Mesendoderm (in vitro differentiated cells): ENCODE measurements at regions not wholly inside any gene's neighbourhood (a gene's known extent, or its start where the extent isn't known, plus 50 kb on each side); places are given as distances from the start of the nearest gene placed in this dataset.

Experiments used
- DNase-seq: peaks from one replicate; pipeline ENCODE4 v3.0.0; 2013
- H2AK5ac ChIP-seq: 2 replicates; pipeline ENCODE4 v1.6.1; 2013; ENCODE audit warnings: low read length, inconsistent platforms
- H2BK120ac ChIP-seq: 2 replicates; pipeline ENCODE4 v1.6.1; 2013; ENCODE audit warnings: low read depth, mild to moderate bottlenecking, low read length, moderate library complexity, mixed read lengths
- H2BK15ac ChIP-seq: replicated peaks from 2 replicates; pipeline ENCODE4 v1.6.1; 2013; ENCODE audit warnings: low read depth, mild to moderate bottlenecking, moderate library complexity
- H2BK5ac ChIP-seq: 2 replicates; pipeline ENCODE4 v1.6.1; 2013; ENCODE audit warnings: low read length, inconsistent platforms
- H3K18ac ChIP-seq: 2 replicates; pipeline ENCODE4 v1.6.1; 2013; ENCODE audit warnings: mild to moderate bottlenecking, low read length, mixed read lengths
- H3K23ac ChIP-seq: one replicate; pipeline ENCODE4 v1.6.1; 2013; ENCODE audit warnings: low read length
- H3K27ac ChIP-seq: 2 replicates; pipeline ENCODE4 v1.5.1; 2013; ENCODE audit warnings: low read depth, mild to moderate bottlenecking, inconsistent platforms, low read length, moderate library complexity
- H3K27me3 ChIP-seq: 2 replicates; pipeline ENCODE4 v1.6.1; 2013; ENCODE audit warnings: low read length, control low read depth, mild to moderate bottlenecking, inconsistent platforms; ENCODE audit not compliant: insufficient read depth, poor library complexity
- H3K36me3 ChIP-seq: 2 replicates; pipeline ENCODE4 v1.6.1; 2013; ENCODE audit warnings: low read length, inconsistent platforms; ENCODE audit not compliant: control insufficient read depth, insufficient read depth
- H3K4ac ChIP-seq: one replicate; pipeline ENCODE4 v1.6.1; 2013; ENCODE audit warnings: low read depth, mild to moderate bottlenecking, low read length, moderate library complexity
- H3K4me1 ChIP-seq: 2 replicates; pipeline ENCODE4 v1.6.1; 2013; ENCODE audit warnings: low read depth, low read length, inconsistent platforms; ENCODE audit not compliant: control insufficient read depth
- H3K4me2 ChIP-seq: 2 replicates; pipeline ENCODE4 v1.6.1; 2013; ENCODE audit warnings: low read length
- H3K4me3 ChIP-seq: 2 replicates; pipeline ENCODE4 v1.5.1; 2013; ENCODE audit warnings: mild to moderate bottlenecking, low read length
- H3K56ac ChIP-seq: one replicate; pipeline ENCODE4 v1.6.1; 2013; ENCODE audit warnings: low read length
- H3K79me1 ChIP-seq: 2 replicates; pipeline ENCODE4 v1.6.1; 2013; ENCODE audit warnings: low read length, inconsistent platforms
- H3K79me2 ChIP-seq: 2 replicates; pipeline ENCODE4 v1.6.1; 2013; ENCODE audit warnings: mild to moderate bottlenecking, low read length; ENCODE audit not compliant: control insufficient read depth, insufficient read depth
- H3K9ac ChIP-seq: 2 replicates; pipeline ENCODE4 v1.6.1; 2013; ENCODE audit warnings: low read length, inconsistent platforms
- H4K5ac ChIP-seq: one replicate; pipeline ENCODE4 v1.6.1; 2013; ENCODE audit warnings: low read length
- H4K8ac ChIP-seq: one replicate; pipeline ENCODE4 v1.6.1; 2013; ENCODE audit warnings: low read depth, mild to moderate bottlenecking, control low read depth, low read length, moderate library complexity
- WGBS: extraction: QIAGEN DNeasy Blood & Tissue Kit; methylation state at CpG from one replicate; pipeline ENCODE4 v1.1.7; 2013; ENCODE audit warnings: low lambda C conversion rate, missing lambda C conversion rate; ENCODE audit not compliant: insufficient coverage; ENCODE audit errors: extremely low coverage; 5-methylcytosine and 5-hydroxymethylcytosine counted together

DNA sequence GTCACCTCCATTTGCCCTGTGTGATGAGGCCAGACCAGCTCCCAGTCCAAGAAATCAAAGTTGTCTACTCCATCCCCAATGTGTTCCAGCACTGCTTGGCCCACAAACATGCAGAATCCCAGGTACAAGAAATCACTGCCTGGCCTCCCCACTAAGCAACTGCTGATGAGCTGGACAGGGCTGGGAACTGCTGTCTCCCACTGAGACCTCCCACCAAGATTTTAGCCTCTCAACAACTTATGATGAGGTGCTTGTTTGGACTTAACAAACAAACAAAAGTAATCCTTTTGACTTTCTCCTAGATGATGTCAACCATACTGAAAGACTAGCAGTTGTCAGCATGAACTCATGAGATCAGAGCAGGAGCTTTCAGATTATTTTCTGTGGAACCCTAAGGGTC lies 260.1 kb upstream of the UBE2E2 start:
- Histone ChIP-seq H4K8ac (no peak overlapping the region), H2BK120ac (no peak overlapping the region), H2BK15ac (no peak overlapping the region), H3K36me3 (no peaks in the 10 kb centered on the region), H3K18ac (no peak overlapping the region), H3K79me2 (no peaks in the 10 kb centered on the region), H3K79me1 (no peaks in the 10 kb centered on the region), H2AK5ac (no peak overlapping the region), H3K27me3 (no peaks in the 10 kb centered on the region), H3K27ac (no peak overlapping the region), H4K5ac (no peak overlapping the region), H2BK5ac (no peak overlapping the region), H3K4ac (no peak overlapping the region), H3K4me1 (no peaks in the 10 kb centered on the region), H3K56ac (no peak overlapping the region), H3K9ac (no peak overlapping the region), H3K4me2 (no peak overlapping the region), H3K4me3 (no peak overlapping the region), H3K23ac (no peak overlapping the region)
- no peak for DNase-seq

DNA sequence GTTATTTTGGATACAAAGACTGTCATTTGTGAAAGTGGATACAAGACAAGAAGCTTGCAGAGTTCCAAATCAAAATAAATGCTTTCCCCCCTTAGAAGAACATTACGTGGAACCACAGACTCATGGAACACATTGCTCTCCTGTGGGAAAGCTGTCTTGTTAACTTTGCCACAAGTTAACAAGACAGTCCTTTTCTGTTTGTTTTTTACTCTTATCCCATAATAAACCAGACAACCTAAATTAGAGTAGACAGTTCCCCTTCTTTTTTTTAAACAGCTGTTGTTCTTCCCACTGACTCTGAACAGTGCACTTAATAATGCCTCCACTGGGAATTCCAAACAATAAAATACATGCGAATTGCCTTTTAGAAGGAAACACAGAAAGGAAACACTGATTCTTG lies 255.3 kb upstream of the UBE2E2 start:
- Histone ChIP-seq H3K9ac (no peak overlapping the region), H3K4ac (no peak overlapping the region), H3K4me1 (no peaks in the 10 kb centered on the region), H3K4me2 (no peak overlapping the region), H3K79me1 (no peaks in the 10 kb centered on the region), H3K27ac (no peak overlapping the region), H3K56ac (no peak overlapping the region), H2AK5ac (no peak overlapping the region), H2BK5ac (no peak overlapping the region), H3K79me2 (no peaks in the 10 kb centered on the region), H3K27me3 (no peaks in the 10 kb centered on the region), H2BK15ac (no peak overlapping the region), H4K5ac (no peak overlapping the region), H2BK120ac (no peak overlapping the region), H3K18ac (no peak overlapping the region), H3K23ac (no peak overlapping the region), H3K4me3 (no peak overlapping the region), H3K36me3 (no peaks in the 10 kb centered on the region), H4K8ac (no peak overlapping the region)
- WGBS: no CpG with 5 or more reads among the region's 2 CpGs
- no peak for DNase-seq

DNA sequence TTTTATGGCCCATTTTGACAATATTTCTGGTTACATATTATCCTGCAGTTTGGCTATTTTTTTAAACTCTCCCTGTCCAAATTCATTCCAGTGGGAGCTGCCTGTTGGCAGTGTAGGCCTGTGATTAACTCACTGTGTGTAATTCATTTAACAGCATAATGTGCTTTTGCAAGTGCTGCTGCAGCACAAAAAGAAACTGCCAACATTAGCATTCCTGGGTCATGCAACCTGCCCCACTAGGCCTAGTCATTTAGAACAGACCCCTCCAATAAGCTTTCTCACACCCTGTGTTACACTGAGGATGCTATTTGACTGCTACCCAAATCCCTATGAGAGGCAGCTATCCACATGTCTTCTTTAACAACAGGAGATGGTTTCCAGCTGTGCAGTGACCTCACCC lies 251.2 kb upstream of the UBE2E2 start:
- no peaks in the 10 kb centered on the region for H3K27me3 ChIP-seq
- no peak overlapping the region for H3K18ac ChIP-seq
- no peak overlapping the region for H4K5ac ChIP-seq
- H2BK120ac ChIP-seq: no peak overlapping the region
- no peak overlapping the region for H3K9ac ChIP-seq
- H3K4me2 ChIP-seq: no peak overlapping the region
- H3K79me2 ChIP-seq: no peaks in the 10 kb centered on the region
- no peaks in the 10 kb centered on the region for H3K4me1 ChIP-seq
- no peak overlapping the region for H3K23ac ChIP-seq
- H3K79me1 ChIP-seq: no peaks in the 10 kb centered on the region
- H2BK15ac ChIP-seq: no peak overlapping the region
- H2BK5ac ChIP-seq: no peak overlapping the region
- H4K8ac ChIP-seq: no peak overlapping the region
- no peak overlapping the region for H3K27ac ChIP-seq
- no peaks in the 10 kb centered on the region for H3K36me3 ChIP-seq
- H3K4me3 ChIP-seq: no peak overlapping the region
- H2AK5ac ChIP-seq: no peak overlapping the region
- H3K56ac ChIP-seq: no peak overlapping the region
- DNase-seq: peak; percentile 48
- H3K4ac ChIP-seq: no peak overlapping the region

GRCh38 chr3:22952860-22953259 lies 250.3 kb upstream of the UBE2E2 start:
- no peak overlapping the region for H3K23ac ChIP-seq
- no peak overlapping the region for H3K9ac ChIP-seq
- no peak overlapping the region for H2BK15ac ChIP-seq
- H3K36me3 ChIP-seq: no peaks in the 10 kb centered on the region
- no peak overlapping the region for H3K18ac ChIP-seq
- no CpG with 5 or more reads among the region's 3 CpGs for WGBS
- no peak overlapping the region for H3K4me2 ChIP-seq
- no peak overlapping the region for H2BK120ac ChIP-seq
- no peaks in the 10 kb centered on the region for H3K79me1 ChIP-seq
- no peak overlapping the region for H3K4ac ChIP-seq
- no peak overlapping the region for H3K4me3 ChIP-seq
- H3K4me1 ChIP-seq: no peaks in the 10 kb centered on the region
- no peak for DNase-seq
- H3K56ac ChIP-seq: no peak overlapping the region
- H4K5ac ChIP-seq: no peak overlapping the region
- no peak overlapping the region for H4K8ac ChIP-seq
- H3K27me3 ChIP-seq: no peaks in the 10 kb centered on the region
- no peak overlapping the region for H3K27ac ChIP-seq
- no peak overlapping the region for H2AK5ac ChIP-seq
- H2BK5ac ChIP-seq: no peak overlapping the region
- no peaks in the 10 kb centered on the region for H3K79me2 ChIP-seq

GRCh38 chr3:22959593-22959992 lies 243.5 kb upstream of the UBE2E2 start:
- Histone ChIP-seq H2AK5ac (no peak overlapping the region), H3K23ac (no peak overlapping the region), H3K4me2 (no peak overlapping the region), H3K79me2 (no peaks in the 10 kb centered on the region), H3K4me3 (no peak overlapping the region), H4K8ac (no peak overlapping the region), H2BK120ac (no peak overlapping the region), H3K4ac (no peak overlapping the region), H3K4me1 (no peaks in the 10 kb centered on the region), H3K18ac (no peak overlapping the region), H3K27ac (no peak overlapping the region), H2BK5ac (no peak overlapping the region), H3K9ac (no peak overlapping the region), H3K36me3 (no peaks in the 10 kb centered on the region), H3K27me3 (no peaks in the 10 kb centered on the region), H3K56ac (no peak overlapping the region), H3K79me1 (no peaks in the 10 kb centered on the region), H2BK15ac (no peak overlapping the region), H4K5ac (no peak overlapping the region)
- peak; percentile 4 for DNase-seq
- WGBS: no CpG with 5 or more reads among the region's 3 CpGs

DNA sequence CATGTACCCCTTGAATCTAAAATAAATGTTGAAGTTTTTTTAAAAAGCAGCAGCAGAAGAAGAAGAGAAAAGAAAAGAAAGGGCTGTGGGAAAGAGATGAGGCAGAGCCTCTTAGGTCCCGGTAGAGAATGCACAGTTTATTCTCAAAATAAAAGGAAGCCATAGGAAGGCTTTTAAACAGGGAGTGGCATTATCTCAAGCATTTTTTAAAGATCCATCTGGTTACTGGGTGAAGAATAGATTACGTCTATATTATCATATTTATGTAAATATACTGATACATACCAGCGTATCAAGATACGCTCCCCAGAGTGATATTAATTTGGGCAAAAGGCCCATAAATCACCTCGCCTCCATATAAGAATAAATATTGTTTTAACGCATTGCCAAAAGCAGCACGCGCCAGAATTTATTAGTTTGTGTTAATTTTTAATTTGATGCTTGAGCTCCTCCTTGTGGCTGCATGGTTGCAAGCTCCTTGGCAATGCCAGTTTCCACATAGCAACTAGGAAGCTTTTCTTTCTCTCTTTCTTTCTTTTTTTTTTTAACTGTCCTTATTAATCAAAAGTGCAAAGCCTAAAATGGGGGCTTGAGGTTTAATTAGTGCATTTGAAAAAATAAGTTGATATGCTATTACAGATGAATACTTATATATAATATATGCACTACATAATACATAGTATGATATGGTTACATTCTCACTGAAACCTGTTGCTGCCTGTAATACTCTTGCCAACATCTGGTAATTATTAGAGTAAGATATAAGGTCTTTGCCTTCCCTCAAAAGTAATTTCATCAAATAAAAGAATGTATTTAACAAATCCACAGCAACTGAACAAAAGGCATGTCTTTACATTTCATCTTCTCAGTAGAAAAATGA lies 242.8 kb upstream of the UBE2E2 start:
- Histone ChIP-seq H3K4me3 (no peak overlapping the region), H3K27me3 (no peaks in the 10 kb centered on the region), H3K18ac (no peak overlapping the region), H3K79me2 (no peaks in the 10 kb centered on the region), H3K23ac (no peak overlapping the region), H2BK15ac (no peak overlapping the region), H3K79me1 (no peaks in the 10 kb centered on the region), H3K4ac (no peak overlapping the region), H3K27ac (no peak overlapping the region), H2AK5ac (no peak overlapping the region), H3K4me2 (no peak overlapping the region), H3K9ac (no peak overlapping the region), H3K56ac (no peak overlapping the region), H2BK5ac (no peak overlapping the region), H2BK120ac (no peak overlapping the region), H3K36me3 (no peaks in the 10 kb centered on the region), H3K4me1 (no peaks in the 10 kb centered on the region), H4K5ac (no peak overlapping the region), H4K8ac (no peak overlapping the region)
- WGBS: no CpG with 5 or more reads among the region's 8 CpGs
- peak; percentile 31 for DNase-seq
